SU-DHL-6 (cell line): ENCODE measurements at regions not wholly inside any gene's neighbourhood (a gene's known extent, or its start where the extent isn't known, plus 50 kb on each side); places are given as distances from the start of the nearest gene placed in this dataset.

ENCODE experiments used
- H2AFZ ChIP-seq: fragments of 200-600 bp; sonication (generic); 2 replicates; pipeline ENCODE4 v1.6.1; 2014; ENCODE audit warnings: low read depth, mild to moderate bottlenecking, moderate library complexity, mixed read lengths, antibody characterized with exemption, low read length; ENCODE audit not compliant: severe bottlenecking
- H3F3A ChIP-seq: fragments of 200-600 bp; shearing (Covaris generic); 2 replicates; pipeline ENCODE4 v1.6.0; 2016; ENCODE audit warnings: antibody characterized with exemption, mild to moderate bottlenecking; ENCODE audit not compliant: insufficient read depth
- H3K27ac ChIP-seq: fragments of 200-600 bp; sonication (generic); 2 replicates; pipeline ENCODE4 v1.5.1; 2016; ENCODE audit warnings: low read depth, mild to moderate bottlenecking, low read length, moderate library complexity, mixed read lengths
- H3K27me3 ChIP-seq: fragments of 200-600 bp; sonication (generic), shearing (Covaris generic); 2 replicates; pipeline ENCODE4 v1.6.0; 2014; ENCODE audit warnings: mild to moderate bottlenecking, low read length
- H3K36me3 ChIP-seq: fragments of 200-600 bp; sonication (generic); 2 replicates; pipeline ENCODE4 v1.6.1; 2014; ENCODE audit warnings: mild to moderate bottlenecking, low read length, mixed read lengths
- H3K4me2 ChIP-seq: fragments of 300-600, 200-600 bp; shearing (Covaris generic), sonication (generic); 2 replicates; pipeline ENCODE4 v1.6.0; 2014; ENCODE audit warnings: low read length, low read depth, mild to moderate bottlenecking; ENCODE audit not compliant: poor library complexity, severe bottlenecking
- H3K4me3 ChIP-seq: fragments of 200-600 bp; sonication (generic); 2 replicates; pipeline ENCODE4 v1.5.1; 2014; ENCODE audit warnings: antibody characterized with exemption, low read length, mild to moderate bottlenecking, mixed read lengths; ENCODE audit not compliant: insufficient read depth, poor library complexity, severe bottlenecking
- H3K79me2 ChIP-seq: fragments of 200-600 bp; sonication (generic); 2 replicates; pipeline ENCODE4 v1.6.1; 2014; ENCODE audit warnings: mild to moderate bottlenecking, low read length, moderate library complexity; ENCODE audit not compliant: insufficient read depth
- H3K9ac ChIP-seq: fragments of 200-600 bp; sonication (generic); 2 replicates; pipeline ENCODE4 v1.7.0; 2014; ENCODE audit warnings: mild to moderate bottlenecking, low read length
- H3K9me2 ChIP-seq: fragments of 200-600 bp; sonication (generic); replicated peaks from 2 replicates; pipeline ENCODE4 v1.6.1; 2014; ENCODE audit warnings: low read length; ENCODE audit not compliant: insufficient read depth
- H3K9me3 ChIP-seq: fragments of 200-600 bp; sonication (generic); 2 replicates; pipeline ENCODE4 v1.6.1; 2014; ENCODE audit warnings: low read length, mixed read lengths; ENCODE audit not compliant: insufficient read depth
- H4K20me1 ChIP-seq: fragments of 200-600 bp; sonication (generic); 2 replicates; pipeline ENCODE4 v1.6.1; 2014; ENCODE audit warnings: low read depth, mild to moderate bottlenecking, antibody characterized with exemption, low read length, moderate library complexity, mixed read lengths
- EZH2phosphoT487 ChIP-seq: fragments of 200-600 bp; sonication (generic), shearing (Covaris generic); conservative IDR thresholded peaks from 2 replicates; pipeline ENCODE4 v1.6.1; 2018; ENCODE audit warnings: mild to moderate bottlenecking, antibody characterized with exemption, low read length, moderate library complexity, mixed read lengths
- TF ChIP-seq, protein P1 (sequence below): fragments of 200-600 bp; sonication (generic); IDR thresholded peaks from one replicate; pipeline ENCODE4 v1.5.1; 2017; ENCODE audit warnings: antibody characterized with exemption, mild to moderate bottlenecking, low read length, moderate library complexity; ENCODE audit not compliant: insufficient read depth, poor library complexity, severe bottlenecking

DNA sequence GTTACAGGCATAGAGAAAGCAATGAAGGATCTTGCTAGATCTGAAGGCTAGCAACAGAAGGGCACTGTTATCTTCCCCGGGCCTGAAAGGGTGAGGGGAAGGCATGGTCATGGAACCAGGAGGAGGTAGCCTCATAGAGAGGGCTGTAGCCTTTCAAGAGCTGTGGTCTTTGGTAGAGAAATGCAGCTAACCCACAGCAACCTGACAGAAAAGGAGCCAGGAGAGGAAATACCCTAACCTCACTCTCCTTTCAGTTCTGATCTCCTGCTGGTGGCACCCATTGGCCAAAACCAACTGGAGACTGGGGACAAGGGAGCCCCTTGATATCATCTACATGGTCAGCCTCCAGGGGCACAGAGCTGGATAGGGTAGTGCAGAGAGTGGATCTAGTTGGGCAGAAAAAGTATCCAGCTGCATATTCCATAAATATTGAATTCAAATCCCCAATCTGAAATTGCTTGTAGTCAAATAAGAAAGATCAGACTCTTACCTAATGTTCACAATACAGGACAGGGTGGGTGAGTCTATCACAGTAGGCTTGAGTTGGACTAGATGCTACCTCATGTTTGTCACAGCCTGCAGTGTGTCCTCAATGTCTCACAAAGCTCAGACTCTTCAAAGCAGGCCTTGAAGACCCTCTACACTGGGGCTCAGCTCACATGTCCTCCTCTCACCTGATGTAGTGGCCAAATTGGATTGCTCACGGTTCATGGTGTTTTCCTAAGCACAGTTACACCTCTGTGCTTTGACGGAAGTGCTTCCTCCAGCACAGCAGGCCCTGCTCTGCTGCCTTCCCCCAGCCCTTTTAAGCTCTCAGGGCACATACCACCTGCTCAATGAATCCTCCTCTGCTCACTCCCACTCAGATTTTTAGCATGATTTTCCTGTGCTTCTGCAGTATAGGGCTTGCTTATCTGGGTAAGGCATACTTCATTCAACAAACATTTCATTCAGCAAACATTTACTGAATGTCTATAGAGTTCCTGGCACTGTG lies 74.1 kb upstream of the JUN start:
- H3K4me2 ChIP-seq = no peak overlapping the region
- H3K27ac ChIP-seq = no peak overlapping the region

DNA sequence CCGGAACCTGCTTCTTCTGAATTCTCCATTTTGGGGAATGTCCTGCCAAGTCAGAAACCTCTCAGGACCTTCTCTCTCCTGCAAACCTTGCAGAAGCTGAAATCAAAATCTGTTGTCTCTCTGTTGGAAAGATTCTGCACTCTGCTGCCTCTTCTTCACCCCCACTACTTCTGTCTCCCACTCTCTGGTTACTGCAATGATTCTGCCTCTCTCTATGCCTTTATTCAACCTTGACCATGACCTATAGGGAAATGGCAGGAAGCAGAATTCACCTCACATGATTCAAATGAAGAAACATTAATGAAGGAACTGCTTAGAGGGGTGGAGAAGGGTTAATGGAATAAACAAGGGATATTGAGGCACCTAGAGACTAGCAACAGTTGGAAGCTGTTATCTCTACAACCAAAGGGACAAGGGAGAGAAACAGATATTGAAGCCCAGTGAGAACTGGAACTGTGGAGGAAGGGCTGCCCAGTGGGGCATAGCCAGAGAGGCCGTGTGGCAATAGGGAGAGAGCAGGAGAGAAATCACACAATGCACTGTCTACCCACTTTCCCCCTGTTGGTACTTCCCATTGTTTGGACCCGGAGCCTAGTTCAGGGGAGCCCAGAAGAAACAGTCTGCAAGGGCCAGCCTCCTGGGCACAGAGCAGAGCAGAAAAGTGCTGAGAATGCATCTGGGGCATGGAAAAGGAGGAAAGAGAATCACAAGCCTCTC lies 76.1 kb upstream of the JUN start:
- Histone ChIP-seq H2AFZ (no peak overlapping the region), H3K9ac (no peak overlapping the region), H3K27ac (no peak overlapping the region), H4K20me1 (no peaks in the 10 kb centered on the region), H3K79me2 (no peaks in the 10 kb centered on the region), H3K9me2 (0 out of 2 replicates have a peak, but pooled peaks cover 3% of the 10 kb centered on the region), H3K4me3 (no peak overlapping the region), H3F3A (no peaks in the 10 kb centered on the region), H3K36me3 (no peaks in the 10 kb centered on the region), H3K4me2 (no peak overlapping the region), H3K27me3 (no peaks in the 10 kb centered on the region), H3K9me3 (no peaks in the 10 kb centered on the region)
- no peak for TF ChIP-seq EZH2phosphoT487
- TF ChIP-seq, protein P1, sequence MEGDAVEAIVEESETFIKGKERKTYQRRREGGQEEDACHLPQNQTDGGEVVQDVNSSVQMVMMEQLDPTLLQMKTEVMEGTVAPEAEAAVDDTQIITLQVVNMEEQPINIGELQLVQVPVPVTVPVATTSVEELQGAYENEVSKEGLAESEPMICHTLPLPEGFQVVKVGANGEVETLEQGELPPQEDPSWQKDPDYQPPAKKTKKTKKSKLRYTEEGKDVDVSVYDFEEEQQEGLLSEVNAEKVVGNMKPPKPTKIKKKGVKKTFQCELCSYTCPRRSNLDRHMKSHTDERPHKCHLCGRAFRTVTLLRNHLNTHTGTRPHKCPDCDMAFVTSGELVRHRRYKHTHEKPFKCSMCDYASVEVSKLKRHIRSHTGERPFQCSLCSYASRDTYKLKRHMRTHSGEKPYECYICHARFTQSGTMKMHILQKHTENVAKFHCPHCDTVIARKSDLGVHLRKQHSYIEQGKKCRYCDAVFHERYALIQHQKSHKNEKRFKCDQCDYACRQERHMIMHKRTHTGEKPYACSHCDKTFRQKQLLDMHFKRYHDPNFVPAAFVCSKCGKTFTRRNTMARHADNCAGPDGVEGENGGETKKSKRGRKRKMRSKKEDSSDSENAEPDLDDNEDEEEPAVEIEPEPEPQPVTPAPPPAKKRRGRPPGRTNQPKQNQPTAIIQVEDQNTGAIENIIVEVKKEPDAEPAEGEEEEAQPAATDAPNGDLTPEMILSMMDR = no peak

More for the DNA sequence above, 74.1 kb upstream of the JUN start:
- no peaks in the 10 kb centered on the region for H4K20me1 ChIP-seq
- no peaks in the 10 kb centered on the region for H3K9me3 ChIP-seq
- H3K36me3 ChIP-seq = no peaks in the 10 kb centered on the region
- H3K4me3 ChIP-seq = no peak overlapping the region
- H2AFZ ChIP-seq = no peak overlapping the region
- H3K79me2 ChIP-seq = no peaks in the 10 kb centered on the region
- no peak overlapping the region for H3K9ac ChIP-seq
- TF ChIP-seq EZH2phosphoT487 = no peak
- TF ChIP-seq, protein P1 = no peak
- no peaks in the 10 kb centered on the region for H3K27me3 ChIP-seq
- H3K9me2 ChIP-seq = no peaks in the 10 kb centered on the region
- no peaks in the 10 kb centered on the region for H3F3A ChIP-seq

DNA sequence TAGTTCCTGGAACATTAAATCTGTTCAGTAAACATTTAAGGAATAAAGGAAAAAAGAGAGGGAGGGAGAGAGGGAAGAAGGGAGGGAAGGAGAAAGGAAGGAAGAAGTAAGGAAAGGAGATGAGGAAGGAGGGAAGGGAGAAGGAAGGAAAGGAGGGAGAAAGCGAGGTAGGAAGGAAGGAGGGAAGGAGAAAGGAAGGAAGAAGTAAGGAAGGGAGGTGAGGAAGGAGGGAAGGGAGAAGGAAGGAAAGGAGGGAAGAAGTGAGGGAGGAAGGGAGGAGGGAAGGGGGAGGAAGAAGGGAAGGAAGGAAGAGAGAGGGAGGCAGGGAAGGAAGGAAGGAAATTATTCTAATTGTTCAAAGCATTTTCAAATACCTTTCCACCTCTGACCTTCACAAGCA lies 77.2 kb upstream of the JUN start:
- Histone ChIP-seq H3K79me2 (no peaks in the 10 kb centered on the region), H3K36me3 (no peaks in the 10 kb centered on the region), H3K9me3 (no peaks in the 10 kb centered on the region), H3K9ac (no peak overlapping the region), H3K4me3 (no peak overlapping the region), H3F3A (no peaks in the 10 kb centered on the region), H3K27me3 (no peaks in the 10 kb centered on the region), H3K4me2 (no peak overlapping the region), H3K9me2 (0 out of 2 replicates have a peak, but pooled peaks cover 3% of the 10 kb centered on the region), H3K27ac (no peak overlapping the region), H2AFZ (no peak overlapping the region), H4K20me1 (no peaks in the 10 kb centered on the region)
- TF ChIP-seq, protein P1 = no peak
- TF ChIP-seq EZH2phosphoT487 = no peak
